Naive thymus-derived CD8-positive, alpha-beta T cell (primary cell): ENCODE measurements at regions not wholly inside any gene's neighbourhood (a gene's known extent, or its start where the extent isn't known, plus 50 kb on each side); places are given as distances from the start of the nearest gene placed in this dataset.
A peak's percentile ranks its signal among the peaks of the same experiment; 100 is the strongest.
"Not testable (repeated sequence)": the region's sequence is repeated elsewhere in the genome, so short reads cannot be mapped to it uniquely, and the experiment has no call there.

Experiments used
- ATAC-seq, 2 donors: fragments of 150-1000 bp; cut with Tn5 transposase in 1 of 2; sonication (Bioruptor Pico), chemical (Tn5 transposase) in 1 of 2; 1 replicate in 1 of 2; 2 replicates in 1 of 2; pipeline ENCODE4 v1.10.0; 2021; ENCODE audit warnings: mild to moderate bottlenecking in 2 of 2, moderate library complexity in 2 of 2
- POLR2A ChIA-PET: fragments of 350-600 bp; sonication (Branson Sonifier 250); formaldehyde crosslinking; loops from one replicate; lab custom pipeline; 2021; ENCODE audit warnings: antibody characterized with exemption; lab: Charles Lee
- DNase-seq, 10 donors: peaks; one replicate each; pipeline versions ENCODE4 v3.0.0 to v3.0.0-alpha.2; 2020 to 2022
- H3K27ac Mint-ChIP-seq, 10 donors: one replicate each; pipeline ENCODE4 v1.8.0; 2020 to 2022; ENCODE audit warnings: mild to moderate bottlenecking in 10 of 10, mixed read lengths in 10 of 10, moderate library complexity in 4 of 10, inconsistent platforms in 1 of 10
- H3K27me3 Mint-ChIP-seq, 5 donors: one replicate each; pipeline ENCODE4 v1.8.0; 2021 to 2022; ENCODE audit warnings: mixed read lengths in 5 of 5
- H3K36me3 Mint-ChIP-seq, 3 donors: one replicate each; pipeline ENCODE4 v1.8.0; 2020 to 2022; ENCODE audit warnings: mixed read lengths in 3 of 3, mild to moderate bottlenecking in 2 of 3, inconsistent platforms in 1 of 3
- H3K4me1 Mint-ChIP-seq, 4 donors: one replicate each; pipeline ENCODE4 v1.8.0; 2021 to 2022; ENCODE audit warnings: mixed read lengths in 4 of 4
- H3K4me3 Mint-ChIP-seq, 10 donors: one replicate each; pipeline ENCODE4 v1.8.0; 2020 to 2022; ENCODE audit warnings: mild to moderate bottlenecking in 10 of 10, mixed read lengths in 10 of 10, moderate library complexity in 6 of 10, inconsistent platforms in 1 of 10
- H3K9me3 Mint-ChIP-seq, 9 donors: one replicate each; pipeline ENCODE4 v1.8.0; 2020 to 2022; ENCODE audit warnings: mixed read lengths in 9 of 9, mild to moderate bottlenecking in 3 of 9, inconsistent platforms in 1 of 9, moderate library complexity in 1 of 9

- Mint-ChIP-seq H3K9me3 (no peaks in the 10 kb centered on the region), H3K4me1 (peaks cover 0 to 2% (median 0%) of the 10 kb centered on the region in 4 donors), H3K27ac (no peak overlapping the region), H3K4me3 (no peak overlapping the region), H3K27me3 (no peaks in the 10 kb centered on the region), H3K36me3 (no peaks in the 10 kb centered on the region)
- ATAC-seq (no peak), DNase-seq (no peak)
- POLR2A ChIA-PET = no interaction called here
These were observed 252.5 kb downstream of the VAPA start for GRCh38 chr18:10166164-10166807.

DNA sequence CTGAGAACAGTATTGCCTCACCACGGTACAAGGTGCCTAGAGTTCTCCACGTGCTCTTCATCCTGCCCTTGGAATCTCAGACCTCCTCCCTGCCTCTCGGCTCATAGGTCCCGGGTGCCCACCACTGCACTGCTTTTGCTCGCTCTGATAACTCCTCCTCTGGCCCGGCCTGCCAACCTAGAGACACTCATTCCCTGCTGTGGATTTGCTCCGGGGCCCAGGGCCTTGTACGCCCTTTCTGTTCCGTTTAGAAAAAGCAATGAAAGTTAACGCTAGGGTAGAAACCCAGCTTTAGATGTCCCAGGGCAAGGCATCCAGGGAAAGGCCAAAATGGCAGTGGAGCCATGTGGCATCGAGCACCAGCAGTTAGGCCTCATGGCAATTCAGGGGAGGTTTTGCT, 253.9 kb downstream of the VAPA start:
- no peaks in the 10 kb centered on the region for H3K9me3 Mint-ChIP-seq
- POLR2A ChIA-PET = no interaction called here
- ATAC-seq = no peak
- no peaks in the 10 kb centered on the region for H3K27me3 Mint-ChIP-seq
- DNase-seq = no peak
- no peak overlapping the region for H3K4me3 Mint-ChIP-seq
- no peaks in the 10 kb centered on the region for H3K36me3 Mint-ChIP-seq
- H3K4me1 Mint-ChIP-seq = peaks cover 0 to 2% (median 0%) of the 10 kb centered on the region in 4 donors
- no peak overlapping the region for H3K27ac Mint-ChIP-seq

DNA sequence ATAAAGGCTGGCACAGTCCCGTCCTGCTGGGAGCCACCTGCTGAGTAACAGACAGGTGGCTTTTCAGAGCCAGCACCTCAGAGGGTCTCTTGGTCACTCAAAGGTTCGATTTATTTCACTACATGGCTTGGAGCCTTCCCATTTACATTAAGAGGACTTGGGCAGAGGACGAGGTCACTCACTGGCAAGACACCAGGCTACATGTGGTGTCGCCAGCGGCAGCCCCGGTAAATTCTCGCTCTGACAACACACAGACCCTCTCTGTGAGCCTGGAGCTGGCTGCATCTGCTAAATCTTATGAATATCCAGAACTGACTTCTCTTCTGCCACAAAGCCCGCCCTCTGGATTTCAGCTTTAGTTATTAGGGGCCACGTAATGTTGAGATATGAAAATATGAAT, 254.7 kb downstream of the VAPA start:
- H3K36me3 Mint-ChIP-seq = no peaks in the 10 kb centered on the region
- H3K27me3 Mint-ChIP-seq = no peaks in the 10 kb centered on the region
- ATAC-seq (no peak), DNase-seq (no peak)
- no peaks in the 10 kb centered on the region for H3K9me3 Mint-ChIP-seq
- no peak overlapping the region for H3K27ac Mint-ChIP-seq
- POLR2A ChIA-PET = no interaction called here
- H3K4me3 Mint-ChIP-seq = no peak overlapping the region
- peaks cover 0 to 2% (median 0%) of the 10 kb centered on the region in 4 donors for H3K4me1 Mint-ChIP-seq

DNA sequence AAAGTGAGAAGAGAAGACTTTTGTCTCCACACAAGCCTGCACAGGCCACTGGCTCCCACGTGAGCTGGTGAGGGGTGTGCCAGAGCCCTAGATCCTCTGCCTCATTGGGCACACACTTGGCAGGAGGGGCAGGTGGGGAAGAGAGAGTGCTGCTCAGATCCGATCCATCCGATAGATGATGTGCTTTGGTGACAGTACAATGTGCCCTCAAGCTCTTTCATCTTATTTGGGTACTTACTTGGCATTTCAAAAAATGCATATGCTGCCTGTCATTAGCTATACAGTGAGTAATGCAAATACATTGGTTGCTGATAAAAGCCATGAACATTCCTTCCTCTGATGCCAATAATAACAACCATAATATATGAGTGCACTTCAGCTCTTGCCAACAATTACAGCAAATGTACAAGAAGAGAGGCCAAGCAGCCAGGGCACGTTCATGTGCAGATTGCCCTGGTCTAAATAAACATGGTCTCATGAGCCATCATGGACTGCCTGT, 255.3 kb downstream of the VAPA start:
- H3K27me3 Mint-ChIP-seq = no peaks in the 10 kb centered on the region
- DNase-seq (no peak), ATAC-seq (no peak)
- POLR2A ChIA-PET = no interaction called here
- no peaks in the 10 kb centered on the region for H3K9me3 Mint-ChIP-seq
- H3K4me1 Mint-ChIP-seq = peaks cover 0 to 2% (median 0%) of the 10 kb centered on the region in 4 donors
- no peak overlapping the region for H3K27ac Mint-ChIP-seq
- H3K4me3 Mint-ChIP-seq = no peak overlapping the region
- no peaks in the 10 kb centered on the region for H3K36me3 Mint-ChIP-seq

DNA sequence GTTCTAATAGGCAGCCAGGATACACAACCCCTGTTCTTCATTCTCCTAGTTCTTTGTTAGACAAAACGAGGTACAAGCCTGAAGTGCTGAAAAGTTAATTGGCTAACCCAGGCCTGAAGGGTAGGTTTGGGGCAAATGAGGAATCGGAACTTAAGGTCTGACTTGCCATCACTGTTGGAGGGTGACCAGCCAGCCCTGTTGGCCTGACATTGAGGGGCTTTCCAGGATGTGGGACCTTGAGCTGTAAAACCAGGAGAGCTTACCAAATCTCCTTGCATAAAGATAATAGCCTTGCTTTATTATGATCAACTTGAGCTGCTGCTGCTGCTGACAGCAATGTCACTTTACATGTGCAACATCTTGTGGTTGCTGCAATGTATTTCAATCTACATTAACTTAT, 256.0 kb downstream of the VAPA start:
- H3K4me3 Mint-ChIP-seq = no peak overlapping the region
- POLR2A ChIA-PET = no interaction called here
- no peaks in the 10 kb centered on the region for H3K9me3 Mint-ChIP-seq
- no peak overlapping the region for H3K27ac Mint-ChIP-seq
- no peak for ATAC-seq
- H3K27me3 Mint-ChIP-seq = no peaks in the 10 kb centered on the region
- H3K4me1 Mint-ChIP-seq = peaks cover 0 to 2% (median 0%) of the 10 kb centered on the region in 4 donors
- H3K36me3 Mint-ChIP-seq = no peaks in the 10 kb centered on the region
- no peak for DNase-seq

DNA sequence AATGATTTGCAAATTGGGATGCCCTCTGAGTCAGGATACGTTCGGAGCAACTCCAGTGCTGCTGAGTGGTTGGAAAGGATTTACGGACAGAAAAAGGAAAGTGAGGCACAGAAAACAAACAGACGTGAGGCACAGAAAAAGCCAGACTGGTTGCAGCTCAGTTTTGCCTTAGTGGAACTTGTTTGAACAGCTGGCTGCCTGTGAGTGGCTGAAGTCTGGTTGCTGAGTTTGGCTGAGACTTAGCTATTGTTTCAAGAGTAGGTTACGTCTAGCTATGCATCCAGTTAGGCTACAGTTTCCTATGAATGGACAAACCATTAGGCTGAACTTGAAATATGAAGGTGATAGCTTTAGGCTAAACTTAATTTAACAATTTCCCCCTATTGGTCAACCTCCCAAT, 256.6 kb downstream of the VAPA start:
- ATAC-seq (no peak), DNase-seq (no peak)
- Mint-ChIP-seq H3K27me3 (no peaks in the 10 kb centered on the region), H3K4me3 (no peak overlapping the region), H3K9me3 (peaks cover 0 to 5% (median 0%) of the 10 kb centered on the region in 9 donors), H3K4me1 (peaks cover 0 to 4% (median under 1%) of the 10 kb centered on the region in 4 donors), H3K36me3 (no peaks in the 10 kb centered on the region), H3K27ac (no peak overlapping the region)
- POLR2A ChIA-PET = no interaction called here

DNA sequence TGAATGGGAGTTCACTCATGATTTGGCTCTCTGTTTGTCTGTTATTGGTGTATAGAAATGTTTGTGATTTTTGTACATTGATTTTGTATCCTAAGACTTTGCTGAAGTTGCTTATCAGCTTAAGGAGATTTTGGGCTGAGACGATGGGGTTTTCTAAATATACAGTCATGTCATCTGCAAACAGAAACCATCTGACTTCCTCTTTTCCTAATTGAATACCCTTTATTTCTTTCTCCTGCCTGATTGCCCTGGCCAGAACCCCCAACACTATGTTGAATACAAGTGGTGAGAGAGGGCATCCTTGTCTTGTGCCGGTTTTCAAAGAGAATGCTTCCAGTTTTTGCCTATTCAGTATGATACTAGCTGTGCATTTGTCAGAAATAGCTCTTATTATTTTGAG, 261.5 kb downstream of the VAPA start:
- H3K27ac Mint-ChIP-seq, H3K36me3 Mint-ChIP-seq, ATAC-seq, H3K4me3 Mint-ChIP-seq, H3K27me3 Mint-ChIP-seq, POLR2A ChIA-PET, DNase-seq: not testable (repeated sequence)
- Mint-ChIP-seq H3K9me3 (peaks cover 0 to 22% (median 15%) of the 10 kb centered on the region in 9 donors), H3K4me1 (peaks cover 5 to 28% (median 12%) of the 10 kb centered on the region in 4 donors)

DNA sequence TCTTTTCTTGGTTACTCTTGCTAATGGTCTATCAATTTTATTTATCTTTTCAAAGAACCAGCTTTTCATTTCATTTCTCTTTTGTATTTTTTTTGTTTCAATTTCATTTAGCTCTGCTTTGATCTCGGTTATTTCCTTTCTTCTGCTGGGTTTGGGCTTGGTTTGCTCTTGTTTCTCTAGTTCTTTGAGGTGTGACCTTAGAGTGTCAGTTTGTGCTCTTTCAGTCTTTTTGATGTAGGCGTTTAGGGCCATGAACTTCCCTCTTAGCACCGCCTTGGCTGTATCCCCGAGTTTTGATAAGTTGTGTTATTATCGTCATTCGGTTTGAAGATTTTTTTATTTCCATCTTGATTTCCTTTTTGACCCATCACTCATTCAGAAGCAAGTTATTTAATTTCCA, 265.5 kb downstream of the VAPA start:
- H3K27me3 Mint-ChIP-seq, POLR2A ChIA-PET, ATAC-seq: not testable (repeated sequence)
- Mint-ChIP-seq H3K4me3 (peak overlapping the region in 6 of 10 donors; percentile 1 to 62 (median 13)), H3K27ac (peak overlapping the region in 6 of 10 donors; percentile 1 to 68 (median 42)), H3K4me1 (peaks cover 5 to 28% (median 12%) of the 10 kb centered on the region in 4 donors), H3K9me3 (peaks cover 0 to 41% (median 21%) of the 10 kb centered on the region in 9 donors), H3K36me3 (peaks cover 0 to 25% (median 5%) of the 10 kb centered on the region in 3 donors)
- DNase-seq = peak in 3 of 10 donors; percentile 0 to 23 (median 18)

GRCh38 chr18:10182009-10182624, 268.3 kb downstream of the VAPA start:
- no peak for ATAC-seq
- no peak overlapping the region for H3K4me3 Mint-ChIP-seq
- H3K27ac Mint-ChIP-seq = no peak overlapping the region

DNA sequence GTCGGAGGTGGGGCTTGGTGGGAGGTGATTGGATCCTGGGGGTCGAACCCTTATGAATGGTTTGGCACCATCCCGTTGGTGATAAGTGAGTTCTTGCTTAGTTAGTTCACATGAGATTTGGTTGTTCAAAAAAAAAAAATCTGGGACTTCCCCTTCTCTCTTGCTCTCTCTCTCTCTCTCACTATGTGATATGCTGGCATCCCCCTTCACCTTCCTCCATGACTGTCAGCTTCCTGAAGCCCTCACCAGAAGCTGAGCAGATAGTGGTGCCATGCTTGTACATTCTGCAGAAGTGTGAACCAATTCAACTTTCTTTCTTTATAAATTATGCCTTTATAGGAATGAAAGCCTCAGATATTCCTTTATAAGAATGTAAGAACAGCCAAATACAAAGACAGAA, 269.7 kb upstream of the APCDD1 start:
- peaks cover 0 to 6% (median 5%) of the 10 kb centered on the region in 4 donors for H3K4me1 Mint-ChIP-seq
- no peak overlapping the region for H3K4me3 Mint-ChIP-seq
- no peaks in the 10 kb centered on the region for H3K27me3 Mint-ChIP-seq
- ATAC-seq = no peak
- DNase-seq = no peak
- peaks cover 0 to 22% (median 5%) of the 10 kb centered on the region in 3 donors for H3K36me3 Mint-ChIP-seq
- no peak overlapping the region for H3K27ac Mint-ChIP-seq
- peaks cover 0 to 39% (median 14%) of the 10 kb centered on the region in 9 donors for H3K9me3 Mint-ChIP-seq
- POLR2A ChIA-PET = no interaction called here

More at GRCh38 chr18:10182009-10182624, 268.3 kb downstream of the VAPA start:
- Mint-ChIP-seq H3K4me1 (peaks cover 5 to 21% (median 12%) of the 10 kb centered on the region in 4 donors), H3K36me3 (peaks cover 0 to 31% (median 5%) of the 10 kb centered on the region in 3 donors), H3K27me3 (peaks cover 0 to 3% (median 0%) of the 10 kb centered on the region in 5 donors), H3K9me3 (peaks cover 0 to 49% (median 25%) of the 10 kb centered on the region in 9 donors)
- POLR2A ChIA-PET = no interaction called here
- no peak for DNase-seq

- ATAC-seq (no peak), DNase-seq (no peak)
- Mint-ChIP-seq H3K36me3 (peaks cover 0 to 6% (median 0%) of the 10 kb centered on the region in 3 donors), H3K4me3 (no peak overlapping the region), H3K27ac (no peak overlapping the region), H3K27me3 (no peaks in the 10 kb centered on the region), H3K4me1 (no peaks in the 10 kb centered on the region), H3K9me3 (peaks cover 0 to 13% (median 4%) of the 10 kb centered on the region in 9 donors)
- POLR2A ChIA-PET = no interaction called here
These were observed 265.2 kb upstream of the APCDD1 start for GRCh38 chr18:10188971-10189810.

DNA sequence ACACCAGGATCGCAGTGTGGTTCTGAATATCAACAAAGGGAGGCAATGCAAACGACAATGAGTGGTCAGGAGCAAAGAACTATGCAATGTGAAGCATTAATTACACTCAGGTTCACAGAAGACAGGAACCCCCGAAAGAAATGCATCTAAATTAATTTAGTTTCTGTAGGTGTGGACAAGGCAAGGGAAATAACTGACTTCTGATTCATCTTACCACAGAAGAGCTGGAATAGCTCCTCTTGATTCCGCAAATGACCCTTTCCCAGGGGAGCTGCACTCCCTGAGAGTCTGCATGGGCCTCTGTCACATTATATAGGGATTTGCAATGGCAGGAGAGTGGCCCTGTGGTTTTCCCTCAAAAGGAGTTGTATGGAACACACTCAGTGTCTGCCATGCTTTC, 263.9 kb upstream of the APCDD1 start:
- H3K9me3 Mint-ChIP-seq = peaks cover 0 to 6% (median 0%) of the 10 kb centered on the region in 9 donors
- DNase-seq (no peak), ATAC-seq (no peak)
- no peaks in the 10 kb centered on the region for H3K4me1 Mint-ChIP-seq
- H3K4me3 Mint-ChIP-seq = no peak overlapping the region
- H3K36me3 Mint-ChIP-seq = no peaks in the 10 kb centered on the region
- H3K27me3 Mint-ChIP-seq = no peaks in the 10 kb centered on the region
- POLR2A ChIA-PET = no interaction called here
- H3K27ac Mint-ChIP-seq = no peak overlapping the region

- DNase-seq (no peak), ATAC-seq (no peak)
- Mint-ChIP-seq H3K9me3 (no peaks in the 10 kb centered on the region), H3K4me3 (no peak overlapping the region), H3K36me3 (no peaks in the 10 kb centered on the region), H3K27ac (no peak overlapping the region), H3K27me3 (no peaks in the 10 kb centered on the region), H3K4me1 (no peaks in the 10 kb centered on the region)
- POLR2A ChIA-PET = no interaction called here
These were observed 261.0 kb upstream of the APCDD1 start for GRCh38 chr18:10193444-10193843.
